NCI-H524 (cell line): ENCODE measurements at regions not wholly inside any gene's neighbourhood (a gene's known extent, or its start where the extent isn't known, plus 50 kb on each side); places are given as distances from the start of the nearest gene placed in this dataset.
"Not testable (repeated sequence)": the region's sequence is repeated elsewhere in the genome, so short reads cannot be mapped to it uniquely, and the experiment has no call there.

Source experiments
- DNase-seq, 2 experiments: peaks; one replicate each; lab custom pipeline; 2025; lab: John Stamatoyannopoulos, UW

DNA sequence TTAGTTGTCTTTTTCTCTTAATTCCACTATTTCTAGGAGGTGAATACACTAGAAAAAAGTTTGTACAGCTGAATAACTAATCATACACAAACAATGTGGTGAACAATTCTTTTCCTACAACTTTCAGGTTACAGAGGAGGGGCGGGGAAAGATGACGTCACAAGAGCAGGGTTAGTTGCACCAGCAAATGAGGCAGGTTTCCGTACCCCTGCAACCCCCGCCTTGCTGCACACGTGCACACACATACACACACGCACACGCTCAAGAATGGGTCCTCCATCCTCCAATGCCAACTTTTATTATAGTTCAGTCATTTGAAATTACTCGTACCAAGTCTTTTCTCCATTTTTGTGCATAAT lies 122.8 kb downstream of the ARL4C start:
- DNase-seq: no peak

DNA sequence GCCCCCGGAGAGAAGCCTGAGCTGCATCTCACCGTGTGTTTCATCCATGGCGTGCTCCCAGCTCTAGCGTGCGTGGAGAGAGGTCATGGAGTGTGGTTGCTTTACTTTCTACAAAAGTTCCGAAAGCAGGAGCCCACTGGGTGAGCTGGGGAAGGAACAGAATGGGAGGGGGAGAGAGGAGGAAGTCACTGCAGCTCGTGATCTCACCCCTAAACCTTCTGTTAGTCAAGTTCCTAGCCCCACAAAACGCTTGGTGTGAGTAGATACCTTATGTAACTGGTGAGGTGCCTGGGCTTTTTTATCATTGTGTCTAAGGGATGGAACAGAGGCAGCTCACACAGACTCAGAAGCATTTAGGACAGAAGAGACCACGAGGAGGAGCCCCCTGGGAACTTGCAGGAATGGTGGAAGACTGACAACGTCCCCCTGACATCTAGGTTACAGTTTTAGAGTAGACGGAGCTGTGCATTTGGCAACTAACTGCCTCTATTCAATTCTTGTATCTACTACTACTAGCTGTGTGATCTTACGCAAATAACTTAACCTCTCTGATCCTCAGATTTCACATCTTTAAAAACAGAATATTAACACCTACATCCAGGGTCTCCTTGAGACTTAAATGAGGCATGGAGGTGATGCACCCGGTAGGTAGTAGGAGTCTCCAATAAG lies 123.3 kb downstream of the ARL4C start:
- DNase-seq: no peak

DNA sequence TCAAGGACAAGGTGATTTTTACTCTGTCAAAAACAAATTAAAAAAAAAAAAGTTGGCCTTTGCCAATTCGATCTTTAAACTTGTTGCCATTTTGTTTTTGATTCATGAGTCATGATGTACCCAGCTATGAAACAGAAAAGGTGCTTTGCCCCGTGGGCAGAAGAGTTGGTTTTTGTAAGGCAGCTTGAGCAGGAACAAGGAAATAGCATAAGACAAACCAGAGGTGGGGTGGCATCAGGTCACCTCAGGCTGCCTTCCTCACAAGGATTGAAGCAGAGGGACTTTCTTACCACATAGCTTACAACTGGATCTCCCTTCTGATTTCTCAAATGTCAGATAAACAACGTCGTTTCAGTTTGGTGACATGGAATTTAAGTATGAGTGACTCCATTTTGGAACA lies 123.8 kb downstream of the ARL4C start:
- DNase-seq: no peak

DNA sequence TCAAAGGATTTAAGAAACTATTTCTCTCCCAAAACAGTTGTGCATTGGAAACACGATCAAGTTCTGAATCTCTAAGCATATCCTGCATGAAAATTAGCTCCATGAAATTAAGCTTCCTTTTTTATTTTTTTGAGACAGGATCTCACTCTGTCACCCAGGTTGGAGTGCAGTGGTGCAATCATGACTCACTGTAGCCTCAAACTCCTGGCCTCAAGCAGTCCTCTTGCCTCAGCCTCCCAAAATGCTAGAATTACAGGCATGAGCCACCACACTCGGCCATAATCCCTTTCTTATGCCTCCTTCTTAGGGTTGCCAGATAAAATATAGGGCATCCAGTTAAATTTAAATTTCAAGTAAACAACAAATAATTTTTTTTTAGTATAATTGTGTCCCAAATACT lies 124.4 kb downstream of the ARL4C start:
- DNase-seq: no peak

DNA sequence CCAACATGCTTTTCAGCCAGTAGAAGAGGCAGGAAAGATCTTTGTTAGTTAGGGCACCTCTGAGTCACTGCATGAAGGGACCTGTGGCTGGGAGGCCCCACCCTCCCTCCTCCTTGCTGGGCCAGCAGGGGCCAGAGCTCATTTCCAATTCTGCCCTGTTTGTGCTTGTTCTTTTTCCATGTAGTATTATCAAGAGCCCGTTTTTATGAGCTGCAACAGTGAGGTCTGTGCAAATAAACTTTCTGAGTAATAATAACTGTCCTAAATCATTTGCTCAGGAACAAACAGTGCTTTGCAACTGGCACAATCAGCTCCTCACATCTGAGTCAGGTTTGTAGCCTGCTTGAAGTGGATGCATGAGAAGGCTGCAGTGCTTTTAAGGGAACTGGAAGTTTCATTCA lies 128.0 kb downstream of the ARL4C start:
- DNase-seq: no peak

DNA sequence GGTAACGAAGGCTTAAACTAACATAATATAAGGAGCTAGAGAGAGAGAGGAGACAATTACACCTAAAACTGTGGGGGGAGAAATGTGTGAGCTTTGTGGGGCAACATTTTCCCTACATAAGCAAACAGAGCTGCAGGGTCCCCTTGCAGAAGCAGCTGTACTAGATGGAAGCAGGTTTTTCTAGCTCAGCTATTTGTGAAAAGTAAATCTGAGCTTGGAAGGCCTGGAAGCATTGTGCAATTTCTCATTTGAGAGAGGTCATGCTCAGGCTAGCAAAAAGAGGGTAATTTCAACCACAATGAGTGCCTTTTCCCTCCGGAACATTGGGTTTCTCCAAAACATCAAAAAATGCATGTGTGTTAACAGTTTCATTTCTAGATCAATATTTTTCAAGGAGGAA lies 130.0 kb downstream of the ARL4C start:
- DNase-seq: no peak

DNA sequence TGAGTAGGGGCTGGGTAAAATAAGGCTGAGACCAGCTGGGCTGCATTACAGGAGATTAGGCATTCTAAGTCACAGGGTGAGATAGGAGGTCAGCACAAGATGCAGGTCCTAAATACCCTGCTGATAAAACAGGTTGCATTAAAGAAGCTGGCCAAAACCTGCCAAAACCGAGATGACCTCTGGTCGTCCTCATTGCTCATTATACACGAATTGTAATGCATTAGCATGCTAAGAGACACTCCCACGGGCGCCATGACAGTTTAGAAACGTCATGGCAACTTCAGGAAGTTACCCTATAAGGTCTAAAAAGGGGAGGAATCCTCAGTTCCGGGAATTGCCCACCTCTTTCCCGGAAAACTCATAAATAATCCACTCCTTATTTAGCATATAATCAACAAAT lies 132.2 kb downstream of the ARL4C start:
- no peak for DNase-seq

DNA sequence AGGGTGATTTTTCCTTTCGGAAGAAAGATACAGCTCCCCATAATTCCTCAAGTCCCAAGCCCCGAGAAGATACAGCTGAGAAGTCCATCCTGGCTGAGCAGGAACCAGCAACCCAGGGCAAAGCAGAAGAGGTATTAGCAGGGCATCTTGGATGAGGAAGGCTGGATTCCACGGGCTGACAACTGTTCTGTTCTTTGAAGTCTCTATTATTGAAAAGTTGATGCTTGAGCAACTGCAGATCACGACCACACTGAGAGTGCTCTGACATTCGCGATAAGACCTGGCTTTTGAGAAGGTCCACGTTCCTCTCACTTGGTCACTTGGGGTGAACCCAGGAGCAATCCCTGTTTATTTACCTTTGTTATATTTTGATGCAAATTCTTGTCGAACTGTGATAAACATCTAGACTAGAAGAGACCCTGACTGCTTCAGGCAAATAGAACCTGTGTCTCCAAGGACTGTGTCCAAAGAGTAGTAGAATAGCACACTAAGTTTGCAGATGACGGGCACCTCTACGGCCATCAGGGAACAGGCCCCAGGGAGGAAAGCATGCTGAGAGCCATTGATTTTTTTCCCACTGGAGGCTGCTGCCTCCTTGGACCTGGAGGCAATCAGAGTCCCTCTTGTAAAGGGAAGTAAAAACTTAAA lies 133.1 kb downstream of the ARL4C start:
- DNase-seq: no peak

DNA sequence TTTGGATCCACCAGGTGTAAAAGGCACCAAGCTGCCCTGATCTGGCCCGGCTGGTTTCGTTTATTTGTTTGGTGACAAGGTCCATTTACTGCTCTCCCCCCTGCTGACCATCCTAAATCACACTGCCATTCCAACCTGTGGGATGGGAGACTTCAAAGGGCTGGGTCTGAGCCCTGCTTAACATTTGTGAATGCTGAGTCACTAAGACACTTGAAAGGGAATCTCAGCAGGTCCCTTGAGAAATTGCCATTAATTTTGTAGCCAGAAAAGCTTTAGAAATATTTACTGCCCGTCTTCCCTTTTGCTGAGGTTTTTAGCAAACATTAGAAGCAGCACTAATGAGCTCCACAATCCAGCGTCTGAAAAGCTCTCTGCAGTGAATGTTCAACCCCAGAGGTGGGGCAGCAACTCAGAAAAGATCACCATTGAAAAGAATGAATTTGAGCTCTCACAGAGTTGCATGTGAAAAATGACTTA lies 133.8 kb downstream of the ARL4C start:
- DNase-seq: no peak

DNA sequence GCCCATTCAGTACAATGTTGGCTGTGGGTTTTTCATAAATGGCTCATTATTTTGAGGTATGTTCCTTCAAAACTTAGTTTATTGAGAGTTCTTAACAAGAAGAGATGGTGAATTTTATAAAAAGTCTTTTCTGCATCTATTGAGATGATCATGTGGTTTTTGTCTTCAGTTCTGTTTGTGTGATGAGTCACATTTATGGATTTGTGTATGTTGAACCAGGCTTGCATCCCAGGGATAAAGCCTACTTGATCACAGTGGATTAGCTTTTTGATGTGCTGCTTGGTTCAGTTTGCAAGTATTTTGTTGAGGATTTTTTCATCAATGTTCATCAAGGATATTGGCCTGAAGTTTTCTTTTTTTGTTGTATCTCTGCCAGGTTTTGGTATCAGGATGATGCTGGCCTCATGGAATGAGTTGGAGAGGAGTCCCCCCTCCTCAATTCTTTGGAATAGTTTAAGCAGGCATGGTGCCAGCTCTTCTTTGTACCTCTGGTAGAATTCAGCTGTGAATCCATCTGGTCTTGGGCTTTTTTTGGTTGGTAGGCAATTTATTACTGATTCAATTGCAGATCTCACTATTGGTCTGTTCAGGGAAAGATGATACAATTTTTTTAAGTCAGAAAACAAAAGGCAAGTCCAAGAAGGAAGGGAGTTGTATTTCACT lies 136.4 kb downstream of the ARL4C start:
- not testable (repeated sequence) for DNase-seq

DNA sequence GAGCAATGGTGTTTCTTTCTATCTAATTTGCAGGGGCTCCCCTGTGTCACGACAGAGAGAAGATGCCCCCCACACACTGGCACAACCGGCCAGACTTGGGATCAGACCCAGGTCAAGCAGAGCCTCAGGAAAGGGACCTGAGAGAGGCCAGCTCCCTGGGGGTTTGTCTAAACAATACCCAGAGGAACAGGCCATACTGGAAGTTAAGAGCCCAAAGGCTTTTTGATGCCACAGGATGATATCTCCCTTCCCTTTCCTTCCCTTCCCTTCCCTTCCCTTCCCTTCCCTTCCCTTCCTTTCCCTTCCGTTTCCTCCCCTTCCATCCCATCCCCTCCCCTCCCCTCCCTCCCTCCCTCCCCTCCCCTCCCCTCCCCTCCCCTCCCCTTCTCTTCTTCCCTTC lies 139.2 kb downstream of the ARL4C start:
- DNase-seq: no peak

DNA sequence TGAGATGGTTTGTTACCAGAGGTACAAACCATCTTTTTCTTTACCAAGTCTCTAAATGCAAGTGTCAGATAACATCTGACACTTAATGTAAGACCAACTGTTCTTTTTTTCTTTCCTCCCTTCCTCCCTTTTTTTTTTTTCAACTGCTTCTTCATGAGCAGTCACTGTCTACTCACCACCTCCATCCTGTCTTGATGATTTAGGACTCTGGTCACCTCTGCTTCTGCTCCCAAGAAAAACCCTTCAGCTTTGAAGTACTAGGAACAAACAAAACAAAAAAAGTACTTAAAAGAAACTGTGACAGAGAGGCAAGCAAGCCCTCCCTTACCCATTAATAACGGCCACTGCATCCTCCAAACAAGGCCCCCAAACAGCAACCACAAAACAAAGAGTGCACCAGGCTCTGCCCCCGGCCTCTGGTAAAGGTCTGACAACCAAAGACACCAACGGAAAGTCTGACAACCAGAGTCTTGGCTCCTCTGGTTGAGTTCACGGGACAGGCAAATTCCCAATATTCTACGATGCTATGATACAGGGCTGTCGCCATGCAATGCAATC lies 141.0 kb downstream of the ARL4C start:
- DNase-seq: peak in 1 of 2 experiments; percentile 29

DNA sequence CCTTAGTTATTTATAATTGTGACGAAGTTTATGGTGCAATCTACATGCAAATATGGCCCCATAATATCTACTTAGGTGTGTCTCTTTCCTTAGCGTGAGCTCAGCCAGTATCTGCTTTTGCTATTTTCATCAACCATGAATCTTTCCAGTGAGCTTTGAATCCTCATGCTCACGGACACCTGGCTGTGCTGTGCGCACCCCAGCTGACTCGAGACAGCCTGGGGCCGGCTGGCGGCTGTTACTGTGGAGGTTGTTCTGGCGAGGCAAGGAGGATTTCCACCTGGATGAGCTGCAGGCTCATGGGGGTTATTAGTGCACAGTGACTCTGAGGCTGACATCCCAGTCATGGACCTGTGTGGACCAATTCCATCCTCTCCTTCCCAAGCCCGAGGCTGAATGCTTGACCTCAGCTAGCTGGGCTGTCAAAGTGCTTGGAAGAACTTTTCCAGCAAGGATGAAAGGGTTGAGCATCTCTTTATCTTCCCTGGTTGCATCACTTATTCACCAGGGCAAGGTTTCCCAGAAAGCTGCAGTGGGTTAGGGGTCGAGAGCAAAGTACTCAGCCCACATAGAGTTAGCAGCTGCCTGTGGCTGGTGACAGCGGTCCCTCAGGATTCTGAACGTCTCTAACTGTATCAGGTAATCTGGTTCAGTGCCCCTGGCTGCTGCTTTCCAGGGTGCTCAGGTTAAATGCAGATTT lies 141.7 kb downstream of the ARL4C start:
- peak in 1 of 2 experiments; percentile 63 for DNase-seq

DNA sequence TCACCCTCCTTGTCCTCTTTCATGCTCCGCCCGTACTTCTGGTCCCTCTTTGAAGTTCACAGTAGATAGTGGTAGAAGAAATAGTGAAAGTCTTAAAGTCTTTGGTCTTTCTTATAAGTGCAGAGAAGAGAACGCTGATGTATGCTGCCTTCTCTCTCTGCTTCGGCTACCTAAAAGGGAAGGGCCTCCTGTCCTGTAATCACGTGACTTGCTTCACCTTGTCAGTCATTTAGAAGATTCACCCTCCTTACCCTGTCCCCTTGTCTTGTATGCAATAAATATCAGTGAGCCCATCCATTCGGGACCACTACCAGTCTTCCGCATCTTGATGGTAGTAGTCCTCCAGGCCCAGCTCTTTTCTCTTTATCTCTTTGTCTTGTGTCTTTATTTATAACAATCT lies 144.6 kb downstream of the ARL4C start:
- no peak for DNase-seq

DNA sequence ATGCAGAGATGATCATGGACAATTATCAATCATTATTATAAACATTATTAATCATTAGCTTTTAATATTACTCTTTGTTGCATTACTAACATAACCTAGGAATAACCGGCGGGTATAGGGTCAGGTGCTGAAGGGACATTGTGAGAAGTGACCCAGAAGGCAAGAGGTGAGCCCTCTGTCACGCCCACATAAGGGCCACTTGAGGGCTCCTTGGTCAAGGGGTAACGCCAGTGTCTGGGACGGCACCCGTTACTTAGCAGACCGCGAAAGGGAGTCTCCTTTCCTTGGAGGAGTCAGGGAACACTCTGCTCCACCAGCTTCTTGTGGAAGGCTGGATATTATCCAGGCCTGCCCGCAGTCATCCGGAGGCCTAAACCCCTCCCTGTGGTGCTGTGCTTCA lies 145.0 kb downstream of the ARL4C start:
- DNase-seq: not testable (repeated sequence)

DNA sequence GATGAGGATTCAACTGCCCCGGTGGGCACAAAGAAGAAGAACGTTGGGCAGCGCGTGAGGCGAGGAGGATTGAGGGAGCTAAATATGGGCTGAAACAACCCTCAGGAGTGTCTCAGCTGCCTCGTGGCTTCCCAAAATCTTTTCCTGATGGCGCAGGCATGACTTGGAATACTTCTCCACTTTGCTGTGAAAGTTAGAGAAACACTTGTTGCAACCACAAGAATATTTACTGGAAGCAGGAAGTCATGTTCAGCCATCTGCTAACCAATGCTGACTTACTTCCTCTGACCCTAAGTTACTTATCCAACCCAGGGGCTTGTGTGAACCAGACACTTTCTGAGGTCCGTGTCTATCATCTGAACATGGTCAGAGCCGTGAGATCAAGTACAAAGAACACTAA lies 148.8 kb downstream of the ARL4C start:
- no peak for DNase-seq

DNA sequence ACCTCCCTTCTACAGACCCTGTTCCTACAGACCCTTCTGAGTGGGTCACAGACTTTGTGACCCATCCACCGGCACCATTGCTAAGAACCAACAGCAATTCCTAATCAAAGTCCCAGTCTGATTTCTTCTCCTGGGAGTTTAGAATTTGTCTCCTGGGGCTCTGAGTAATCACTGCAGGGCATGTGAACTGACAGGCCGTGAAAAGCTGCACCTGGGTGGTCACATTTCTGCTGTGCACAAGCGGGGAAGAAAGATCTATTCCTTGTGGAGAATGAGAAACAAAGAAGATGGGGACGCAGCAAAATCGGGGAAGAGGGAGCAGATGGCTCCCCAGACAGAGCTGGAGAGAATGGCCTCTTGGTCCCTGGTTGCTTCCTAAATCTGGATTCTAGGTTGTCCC lies 151.0 kb downstream of the ARL4C start:
- DNase-seq: no peak

DNA sequence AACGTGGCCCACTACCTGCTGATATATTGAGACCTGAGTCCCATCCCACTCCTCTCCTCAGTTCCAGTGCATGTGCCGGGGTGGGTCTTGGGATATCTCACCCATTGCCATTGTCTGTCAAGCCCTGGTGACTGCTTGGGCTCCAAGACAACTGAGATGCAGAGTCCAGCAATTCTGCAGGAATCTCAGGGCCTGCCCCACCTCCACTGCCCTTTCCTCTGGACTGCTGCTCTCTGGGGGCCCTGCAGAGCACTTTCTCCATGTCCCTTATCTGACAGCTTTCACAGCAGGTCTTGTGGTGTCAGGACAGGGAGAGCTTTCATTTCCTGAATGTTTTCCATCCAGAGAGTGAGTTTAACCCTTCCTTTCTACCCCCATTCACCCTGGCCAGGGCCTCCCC lies 152.9 kb downstream of the ARL4C start:
- DNase-seq: no peak

DNA sequence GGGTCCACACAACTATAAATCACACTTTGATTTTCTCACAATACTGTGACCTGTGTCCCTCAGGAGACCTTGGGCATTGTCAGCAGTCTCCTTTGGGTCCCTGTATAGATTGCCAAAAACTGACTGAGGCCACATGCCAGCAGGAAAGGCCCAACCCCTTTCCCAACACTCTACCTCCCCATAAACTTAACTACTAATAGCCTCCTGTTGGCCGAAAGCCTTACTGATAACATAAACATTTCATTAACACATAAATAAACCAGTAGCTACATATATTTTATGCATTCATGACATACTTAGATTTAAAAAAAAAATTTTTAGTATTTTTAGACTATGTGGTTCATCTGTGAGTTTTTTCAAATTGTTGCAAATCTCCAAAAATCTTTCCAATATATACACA lies 153.5 kb downstream of the ARL4C start:
- no peak for DNase-seq

DNA sequence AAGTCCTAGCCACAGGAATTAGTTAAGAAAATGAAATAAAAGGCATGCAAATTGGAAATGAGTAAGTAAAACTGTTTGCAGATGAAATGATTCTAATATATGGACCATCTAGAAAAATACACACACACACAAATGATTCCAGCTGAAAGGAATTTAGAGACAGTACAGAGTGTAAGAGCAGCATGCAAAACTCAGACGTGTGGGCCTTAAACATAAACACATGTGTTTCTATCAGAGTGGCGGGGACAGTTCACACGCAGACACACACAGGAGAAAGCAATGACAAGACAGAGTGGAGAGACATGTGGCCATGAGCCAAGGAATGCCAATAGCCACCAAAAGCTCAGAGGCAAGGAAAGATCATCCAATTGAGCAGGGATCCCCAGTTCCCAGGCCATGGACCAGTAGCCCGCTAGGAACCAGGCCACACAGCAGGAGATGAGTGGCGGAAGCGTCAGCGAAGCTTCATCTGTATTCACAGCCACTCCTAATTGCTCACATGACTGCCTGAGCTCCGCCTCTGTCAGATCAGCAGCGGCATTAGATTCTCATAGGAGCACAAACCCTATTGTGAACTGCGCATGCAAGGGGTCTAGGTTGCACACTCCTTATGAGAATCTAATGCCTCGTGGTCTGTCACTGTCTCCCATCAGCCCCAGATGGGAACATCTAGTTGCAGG lies 155.4 kb downstream of the ARL4C start:
- DNase-seq: no peak

DNA sequence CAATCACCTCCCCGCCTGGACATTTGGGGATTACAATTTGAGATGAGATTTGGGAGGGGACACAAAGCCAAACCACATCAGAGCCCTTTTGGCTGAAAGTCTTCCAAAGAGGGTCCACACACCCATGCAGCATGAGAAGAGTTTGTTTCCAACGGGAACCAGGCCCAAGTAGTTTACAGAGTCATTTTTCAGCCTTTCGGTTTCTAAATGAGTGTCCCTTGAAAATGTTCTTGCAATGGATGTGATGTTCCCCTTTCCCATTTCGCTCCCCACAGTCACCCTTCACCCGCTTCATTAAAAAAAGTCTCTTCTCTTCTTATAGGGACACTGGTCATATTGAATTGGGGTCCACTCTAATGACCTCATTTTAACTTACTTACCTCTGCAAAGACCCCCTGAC lies 157.4 kb downstream of the ARL4C start:
- DNase-seq: no peak

DNA sequence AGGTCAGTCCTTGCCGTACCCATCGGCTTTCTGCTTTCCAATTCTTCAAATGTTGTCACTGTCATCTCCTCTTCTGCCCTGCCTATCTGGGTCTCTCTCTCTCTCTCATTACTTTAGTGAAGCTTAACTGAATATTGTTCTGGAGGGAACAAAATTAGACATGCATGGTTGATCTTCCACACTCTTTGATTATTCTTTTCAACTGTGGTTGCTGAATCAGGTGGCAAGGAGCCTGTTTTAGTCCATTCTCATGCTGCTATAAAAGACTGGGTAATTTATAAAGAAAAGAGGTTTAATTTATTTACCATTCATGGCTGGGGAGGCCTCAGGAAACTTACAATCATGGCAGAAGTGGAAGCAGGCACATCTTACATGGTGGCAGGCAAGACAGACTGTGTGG lies 157.9 kb downstream of the ARL4C start:
- no peak for DNase-seq
